ENCODE measurements at regions not wholly inside any gene's neighbourhood (a gene's known extent, or its start where the extent isn't known, plus 50 kb on each side); places are given as distances from the start of the nearest gene placed in this dataset.

GRCh38 chr3:74491874-74492273, 122.6 kb downstream of the CNTN3 start:
- Histone ChIP-seq H3K27ac (no peak overlapping the region), H3K27me3 (no peaks in the 10 kb centered on the region), H3K9me3 (no peaks in the 10 kb centered on the region), H3K4me3 (no peak overlapping the region), H3K36me3 (no peaks in the 10 kb centered on the region), H3K9ac (ENCODE audit: low read depth in 2 of 2, low read length in 2 of 2) (no peak overlapping the region), H3K4me1 (no peaks in the 10 kb centered on the region)
- intact Hi-C loops (cut with DNase I): no loop called here
- no peak for TF ChIP-seq CTCF (IDR thresholded peaks at IDR 0.05)
- no peak for DNase-seq

GRCh38 chr3:74489050-74489792, 125.2 kb downstream of the CNTN3 start:
- no peak for DNase-seq
- no peaks in the 10 kb centered on the region for H3K36me3 ChIP-seq
- H3K27me3 ChIP-seq: no peaks in the 10 kb centered on the region
- H3K4me3 ChIP-seq: no peak overlapping the region
- H3K9me3 ChIP-seq: no peaks in the 10 kb centered on the region
- no peak overlapping the region for H3K9ac ChIP-seq (ENCODE audit: low read depth in 2 of 2, low read length in 2 of 2)
- H3K4me1 ChIP-seq: no peaks in the 10 kb centered on the region
- intact Hi-C loops (cut with DNase I): no loop called here
- TF ChIP-seq CTCF (IDR thresholded peaks at IDR 0.05): no peak
- no peak overlapping the region for H3K27ac ChIP-seq

- H3K27me3 ChIP-seq: no peaks in the 10 kb centered on the region
- no peaks in the 10 kb centered on the region for H3K36me3 ChIP-seq
- H3K4me3 ChIP-seq: no peak overlapping the region
- DNase-seq: no peak
- H3K9ac ChIP-seq (ENCODE audit: low read depth in 2 of 2, low read length in 2 of 2): no peak overlapping the region
- no peaks in the 10 kb centered on the region for H3K4me1 ChIP-seq
- H3K9me3 ChIP-seq: no peaks in the 10 kb centered on the region
- no peak overlapping the region for H3K27ac ChIP-seq
- intact Hi-C loops (cut with DNase I): no loop called here
- no peak for TF ChIP-seq CTCF (IDR thresholded peaks at IDR 0.05)
Measured at GRCh38 chr3:74479915-74480314, 134.5 kb downstream of the CNTN3 start.

- intact Hi-C loops (cut with DNase I): no loop called here
- no peak for TF ChIP-seq CTCF (IDR thresholded peaks at IDR 0.05)
- Histone ChIP-seq H3K36me3 (no peaks in the 10 kb centered on the region), H3K4me3 (no peak overlapping the region), H3K9ac (ENCODE audit: low read depth in 2 of 2, low read length in 2 of 2) (no peak overlapping the region), H3K4me1 (no peaks in the 10 kb centered on the region), H3K9me3 (no peaks in the 10 kb centered on the region), H3K27ac (no peak overlapping the region), H3K27me3 (no peaks in the 10 kb centered on the region)
- no peak for DNase-seq
Measured at GRCh38 chr3:74470313-74470712, 144.1 kb downstream of the CNTN3 start.

- H3K4me3 ChIP-seq: no peak overlapping the region
- DNase-seq: no peak
- TF ChIP-seq CTCF (IDR thresholded peaks at IDR 0.05): no peak
- H3K9ac ChIP-seq (ENCODE audit: low read depth in 2 of 2, low read length in 2 of 2): no peak overlapping the region
- H3K27me3 ChIP-seq: no peaks in the 10 kb centered on the region
- H3K4me1 ChIP-seq: no peaks in the 10 kb centered on the region
- intact Hi-C loops (cut with DNase I): no loop called here
- no peaks in the 10 kb centered on the region for H3K9me3 ChIP-seq
- no peaks in the 10 kb centered on the region for H3K36me3 ChIP-seq
- H3K27ac ChIP-seq: no peak overlapping the region
Measured at GRCh38 chr3:74469713-74470112, 144.7 kb downstream of the CNTN3 start.
